Endothelial cell of umbilical vein (primary cell): ENCODE measurements at regions not wholly inside any gene's neighbourhood (a gene's known extent, or its start where the extent isn't known, plus 50 kb on each side); places are given as distances from the start of the nearest gene placed in this dataset.

Experiments used
- BruUV-seq: library from RNA; stranded (reverse); fragments of 400-500 nt; replicated peaks from 2 replicates; lab custom pipeline; 2021; lab: Mats Ljungman, UMichigan
- CTCF ChIA-PET: fragments of 300-600, 350-600 bp; sonication (Branson Sonifier 250); formaldehyde crosslinking; loops from one replicate; lab custom pipeline; 2021; ENCODE audit warnings: antibody characterized with exemption, inconsistent platforms; lab: Charles Lee
- POLR2A ChIA-PET: fragments of 300-600, 350-600 bp; sonication (Branson Sonifier 250); formaldehyde crosslinking; loops from one replicate; lab custom pipeline; 2021; ENCODE audit warnings: antibody characterized with exemption, inconsistent platforms; lab: Charles Lee
- DNase-seq: peaks from one replicate; pipeline ENCODE4 v3.0.0-alpha.2; 2011; ENCODE audit warnings: low read depth, low spot score
- FAIRE-seq: peaks from 2 replicates; lab custom pipeline; 2011; peaks lifted over from hg19 to GRCh38; lab: Jason Lieb, UNC
- H2AFZ ChIP-seq: 2 replicates; pipeline ENCODE4 v1.6.0; 2012; ENCODE audit warnings: low read depth, low read length, control low read depth, inconsistent platforms
- H3K27ac ChIP-seq: 2 replicates; pipeline ENCODE4 v1.5.1; 2011; ENCODE audit warnings: low read depth, mild to moderate bottlenecking, control low read depth, low read length, moderate library complexity; ENCODE audit not compliant: insufficient read depth
- H3K27me3 ChIP-seq, 2 experiments: 2 replicates each; pipeline versions ENCODE4 v1.6.0 to v1.6.1; 2011; ENCODE audit warnings: low read length in 2 of 2, mixed read lengths in 1 of 2; ENCODE audit not compliant: control insufficient read depth in 2 of 2, insufficient read depth in 2 of 2
- H3K36me3 ChIP-seq, 2 experiments: 2 replicates in 1 of 2; 3 replicates in 1 of 2; pipeline ENCODE4 v1.5.1; 2011; ENCODE audit warnings: low read length in 2 of 2, mild to moderate bottlenecking in 1 of 2, moderate library complexity in 1 of 2; ENCODE audit not compliant: control insufficient read depth in 2 of 2, insufficient read depth in 2 of 2; ENCODE audit errors: extremely low read depth in 1 of 2
- H3K4me1 ChIP-seq: 3 replicates; pipeline ENCODE4 v1.5.1; 2011; ENCODE audit warnings: mild to moderate bottlenecking, low read length; ENCODE audit not compliant: control insufficient read depth, insufficient read depth; ENCODE audit errors: extremely low read depth
- H3K4me2 ChIP-seq: 2 replicates; pipeline ENCODE4 v1.6.1; 2011; ENCODE audit warnings: low read length, control low read depth, mixed read lengths; ENCODE audit not compliant: insufficient read depth
- H3K4me3 ChIP-seq, 3 experiments: fragments of 200-600 bp in 1 of 3; sonication (generic), shearing (Covaris generic) in 1 of 3; replicated peaks in 1 of 3; 2 replicates each; pipeline ENCODE4 v1.5.1; 2011 to 2016; ENCODE audit warnings: control low read depth in 3 of 3, low read length in 3 of 3, mild to moderate bottlenecking in 2 of 3, inconsistent platforms in 1 of 3, low read depth in 1 of 3, moderate library complexity in 1 of 3; ENCODE audit not compliant: insufficient read depth in 1 of 3
- H3K79me2 ChIP-seq: 2 replicates; pipeline ENCODE4 v1.6.0; 2012; ENCODE audit warnings: low read length, inconsistent platforms; ENCODE audit not compliant: control insufficient read depth, insufficient read depth
- H3K9ac ChIP-seq: replicated peaks from 2 replicates; pipeline ENCODE3; 2011; ENCODE audit warnings: low read length, control low read depth; ENCODE audit not compliant: insufficient read depth; ENCODE audit errors: extremely low read depth
- H3K9me1 ChIP-seq: replicated peaks from 3 replicates; pipeline ENCODE4 v1.6.0; 2011; ENCODE audit warnings: mild to moderate bottlenecking, low read length; ENCODE audit not compliant: control insufficient read depth, insufficient read depth; ENCODE audit errors: extremely low read depth
- H3K9me3 ChIP-seq: replicated peaks from 2 replicates; pipeline ENCODE4 v1.5.1; 2012; ENCODE audit warnings: low read length, inconsistent platforms; ENCODE audit not compliant: control insufficient read depth, insufficient read depth
- H4K20me1 ChIP-seq: replicated peaks from 2 replicates; pipeline ENCODE3; 2011; ENCODE audit warnings: mild to moderate bottlenecking, low read length; ENCODE audit not compliant: control insufficient read depth, insufficient read depth; ENCODE audit errors: extremely low read depth
- CTCF ChIP-seq, 2 donors: IDR thresholded peaks; 1 replicate in 1 of 2; 2 replicates in 1 of 2; pipeline ENCODE4 v1.5.1; 2011; ENCODE audit warnings: low read length in 2 of 2, mild to moderate bottlenecking in 2 of 2, moderate library complexity in 2 of 2, control low read depth in 1 of 2, inconsistent platforms in 1 of 2, low read depth in 1 of 2; ENCODE audit not compliant: insufficient read depth in 1 of 2; ENCODE audit errors: extremely low read depth in 1 of 2
- EZH2 ChIP-seq: IDR thresholded peaks from 2 replicates; pipeline ENCODE4 v1.6.1; 2012; ENCODE audit warnings: borderline replicate concordance, low read depth, mild to moderate bottlenecking, moderate library complexity, low read length, inconsistent platforms; ENCODE audit not compliant: severe bottlenecking
- FOS ChIP-seq: IDR thresholded peaks from 2 replicates; pipeline ENCODE4 v1.6.1; 2011; ENCODE audit warnings: mild to moderate bottlenecking, low read length, moderate library complexity, borderline replicate concordance; ENCODE audit not compliant: insufficient read depth
- GATA2 ChIP-seq: IDR thresholded peaks from 2 replicates; pipeline ENCODE4 v1.7.0; 2011; ENCODE audit warnings: low read depth, mild to moderate bottlenecking, moderate library complexity, mixed read lengths, low read length; ENCODE audit not compliant: insufficient read length, insufficient read depth
- JUN ChIP-seq: IDR thresholded peaks from 2 replicates; pipeline ENCODE4 v1.6.1; 2011; ENCODE audit warnings: borderline replicate concordance, low read depth; ENCODE audit not compliant: insufficient read length, insufficient read depth
- MYC ChIP-seq: IDR thresholded peaks from one replicate; pipeline ENCODE4 v1.6.1; 2011; ENCODE audit warnings: mild to moderate bottlenecking, low read depth, low read length
- POLR2A ChIP-seq: IDR thresholded peaks from 2 replicates; pipeline ENCODE4 v1.6.1; 2012; ENCODE audit warnings: low read depth, mild to moderate bottlenecking, control low read depth, low read length
- POLR2AphosphoS5 ChIP-seq: IDR thresholded peaks from 2 replicates; pipeline ENCODE4 v1.6.1; 2012; ENCODE audit warnings: low read depth, mild to moderate bottlenecking, control low read depth, low read length, moderate library complexity; ENCODE audit not compliant: insufficient read depth
- dilution Hi-C: fragments of 300-500 bp; cut with MboI; formaldehyde crosslinking; loops from one replicate; pipeline ENCODE4 v1.15.0; 2019; ENCODE audit warnings: low sequenced_read_pairs; ENCODE audit not compliant: extremely low pct_ligation_motif_present
- intact Hi-C: fragments of 100-400 bp; cut with micrococcal nuclease; formaldehyde crosslinking; loops from one replicate; pipeline ENCODE4 v1.10.0; 2022
- TF ChIP-seq, protein P1 (sequence below): IDR thresholded peaks from 2 replicates; pipeline ENCODE4 v1.6.1; 2011; ENCODE audit not compliant: insufficient read depth, insufficient read length

DNA sequence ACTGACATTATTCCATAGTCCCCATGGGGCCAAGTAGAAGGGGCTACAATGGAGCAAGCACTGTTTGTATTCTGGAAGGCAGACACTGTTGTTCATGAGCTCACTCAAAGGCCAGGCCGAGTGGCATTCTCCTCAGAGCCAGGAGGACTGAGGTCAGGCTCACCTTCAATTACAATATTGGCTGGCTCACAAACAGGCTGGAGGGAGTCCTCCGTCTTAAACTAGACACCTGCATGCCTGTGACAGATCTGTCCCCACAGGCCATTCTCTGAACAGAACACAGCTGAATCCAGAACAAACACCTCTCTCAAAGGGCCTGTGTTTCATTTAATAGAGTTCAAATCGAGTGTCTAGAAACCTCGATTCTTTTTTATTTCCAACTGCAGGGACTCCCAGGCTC is 347.4 kb upstream of the PPP2R3A start:
- ChIA-PET CTCF (no interaction called here), POLR2A (no interaction called here)
- H3K9me3 ChIP-seq: no peaks in the 10 kb centered on the region
- no peak overlapping the region for H2AFZ ChIP-seq
- intact Hi-C loops: no loop called here
- no peaks in the 10 kb centered on the region for H4K20me1 ChIP-seq
- no TSS peak for BruUV-seq
- no peaks in the 10 kb centered on the region for H3K4me1 ChIP-seq
- no peak overlapping the region for H3K4me3 ChIP-seq
- TF ChIP-seq GATA2: no peak
- TF ChIP-seq FOS: no peak
- TF ChIP-seq MYC: no peak
- no peak for TF ChIP-seq CTCF (IDR thresholded peaks at IDR 0.05; ENCODE audit: extremely low read depth in 1 of 2, insufficient read depth in 1 of 2, low read depth in 1 of 2, low read length in 2 of 2)
- H3K9me1 ChIP-seq: no peaks in the 10 kb centered on the region
- H3K27me3 ChIP-seq: no peaks in the 10 kb centered on the region
- H3K36me3 ChIP-seq: no peaks in the 10 kb centered on the region
- H3K79me2 ChIP-seq: no peaks in the 10 kb centered on the region
- no peak for DNase-seq
- dilution Hi-C loops: no loop called here
- FAIRE-seq: no peak
- no peak overlapping the region for H3K9ac ChIP-seq
- no peak overlapping the region for H3K27ac ChIP-seq
- no peak overlapping the region for H3K4me2 ChIP-seq

- DNase-seq: no peak
- H3K27me3 ChIP-seq: no peaks in the 10 kb centered on the region
- FAIRE-seq: no peak
- H3K79me2 ChIP-seq: no peaks in the 10 kb centered on the region
- no peaks in the 10 kb centered on the region for H3K36me3 ChIP-seq
- dilution Hi-C loops: no loop called here
- ChIA-PET CTCF (no interaction called here), POLR2A (no interaction called here)
- H3K4me3 ChIP-seq: no peak overlapping the region
- no peaks in the 10 kb centered on the region for H4K20me1 ChIP-seq
- H3K27ac ChIP-seq: no peak overlapping the region
- H2AFZ ChIP-seq: no peak overlapping the region
- TF ChIP-seq POLR2AphosphoS5: no peak
- no peak for TF ChIP-seq GATA2
- no peak for TF ChIP-seq CTCF (IDR thresholded peaks at IDR 0.05; ENCODE audit: extremely low read depth in 1 of 2, insufficient read depth in 1 of 2, low read depth in 1 of 2, low read length in 2 of 2)
- TF ChIP-seq POLR2A: no peak
- TF ChIP-seq FOS: no peak
- TF ChIP-seq, protein P1, sequence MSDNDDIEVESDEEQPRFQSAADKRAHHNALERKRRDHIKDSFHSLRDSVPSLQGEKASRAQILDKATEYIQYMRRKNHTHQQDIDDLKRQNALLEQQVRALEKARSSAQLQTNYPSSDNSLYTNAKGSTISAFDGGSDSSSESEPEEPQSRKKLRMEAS: no peak
- no peak for TF ChIP-seq MYC
- no peak for TF ChIP-seq JUN
- no peak for TF ChIP-seq EZH2
- intact Hi-C loops: no loop called here
- H3K4me1 ChIP-seq: no peaks in the 10 kb centered on the region
- no peak overlapping the region for H3K4me2 ChIP-seq
- BruUV-seq: no TSS peak
- no peak overlapping the region for H3K9ac ChIP-seq
- H3K9me3 ChIP-seq: no peaks in the 10 kb centered on the region
- no peaks in the 10 kb centered on the region for H3K9me1 ChIP-seq
Measured at GRCh38 chr3:135621184-135621920, 344.2 kb upstream of the PPP2R3A start.
